Smooth muscle cell (in vitro differentiated cells): ENCODE measurements at regions not wholly inside any gene's neighbourhood (a gene's known extent, or its start where the extent isn't known, plus 50 kb on each side); places are given as distances from the start of the nearest gene placed in this dataset.
"Not testable (repeated sequence)": the region's sequence is repeated elsewhere in the genome, so short reads cannot be mapped to it uniquely, and the experiment has no call there.

Source experiments
- DNase-seq: peaks from one replicate; lab custom pipeline; 2025; ENCODE audit not compliant: unreplicated experiment; lab: John Stamatoyannopoulos, UW
- H2AFZ ChIP-seq: fragments of 200-600 bp; sonication (generic); 2 replicates; pipeline ENCODE4 v1.6.0; 2016; ENCODE audit warnings: antibody characterized with exemption, low read depth, mild to moderate bottlenecking
- H3F3A ChIP-seq: fragments of 200-600 bp; sonication (generic); 2 replicates; pipeline ENCODE4 v1.6.0; 2017; ENCODE audit warnings: antibody characterized with exemption, low read depth
- H3K27ac ChIP-seq: fragments of 200-600 bp; sonication (generic); 2 replicates; pipeline ENCODE4 v1.5.1; 2016; ENCODE audit warnings: low read depth, mild to moderate bottlenecking
- H3K27me3 ChIP-seq: fragments of 200-600 bp; sonication (generic); 2 replicates; pipeline ENCODE4 v1.6.1; 2016; ENCODE audit warnings: low read depth, mild to moderate bottlenecking
- H3K36me3 ChIP-seq: fragments of 200-600 bp; sonication (generic); 2 replicates; pipeline ENCODE4 v1.5.1; 2016; ENCODE audit warnings: low read depth
- H3K4me1 ChIP-seq: fragments of 200-600 bp; sonication (generic); 2 replicates; pipeline ENCODE4 v1.5.1; 2016; ENCODE audit warnings: low read depth
- H3K4me2 ChIP-seq: fragments of 200-600 bp; sonication (generic); 2 replicates; pipeline ENCODE4 v1.6.0; 2016; ENCODE audit warnings: mild to moderate bottlenecking
- H3K4me3 ChIP-seq: fragments of 200-600 bp; sonication (generic); 2 replicates; pipeline ENCODE4 v1.5.1; 2016; ENCODE audit warnings: mild to moderate bottlenecking
- H3K79me2 ChIP-seq: fragments of 200-600 bp; sonication (generic); 2 replicates; pipeline ENCODE4 v1.6.0; 2016; ENCODE audit warnings: low read depth, mild to moderate bottlenecking
- H3K9ac ChIP-seq: fragments of 200-600 bp; sonication (generic); 2 replicates; pipeline ENCODE4 v1.6.0; 2016; ENCODE audit warnings: low read depth
- H3K9me3 ChIP-seq: fragments of 200-600 bp; sonication (generic); replicated peaks from 2 replicates; pipeline ENCODE4 v1.5.1; 2016; ENCODE audit warnings: low read depth
- H4K20me1 ChIP-seq: fragments of 200-600 bp; sonication (generic); 2 replicates; pipeline ENCODE4 v1.6.0; 2016; ENCODE audit warnings: low read depth
- CTCF ChIP-seq: fragments of 200-600 bp; sonication (generic); IDR thresholded peaks from 2 replicates; pipeline ENCODE4 v1.5.1; 2017; ENCODE audit warnings: borderline replicate concordance, mild to moderate bottlenecking, antibody characterized with exemption; ENCODE audit not compliant: insufficient read depth, poor library complexity, severe bottlenecking
- WGBS: methylation state at CpG from one replicate; pipeline ENCODE4 v1.1.7; 2016; ENCODE audit warnings: low lambda C conversion rate; 5-methylcytosine and 5-hydroxymethylcytosine counted together

- DNase-seq, result no peak
- H3K9ac ChIP-seq, result no peak overlapping the region
- no peaks in the 10 kb centered on the region for H3K9me3 ChIP-seq
- no peak overlapping the region for H3K4me3 ChIP-seq
- H3K79me2 ChIP-seq, result no peaks in the 10 kb centered on the region
- no peaks in the 10 kb centered on the region for H3K27me3 ChIP-seq
- peaks cover 4% of the 10 kb centered on the region for H3K4me1 ChIP-seq
- H3K4me2 ChIP-seq, result no peak overlapping the region
- 87% methylated on average over 7 of the region's 7 CpGs for WGBS
- H2AFZ ChIP-seq, result no peak overlapping the region
- H4K20me1 ChIP-seq, result no peaks in the 10 kb centered on the region
- TF ChIP-seq CTCF, result no peak
- H3F3A ChIP-seq, result peaks cover 7% of the 10 kb centered on the region
- H3K36me3 ChIP-seq, result no peaks in the 10 kb centered on the region
- peak overlapping the region; percentile 71 for H3K27ac ChIP-seq
Measured at GRCh38 chr3:127073941-127074820, 91.3 kb downstream of the PLXNA1 start.

GRCh38 chr3:127074900-127075360, 92.0 kb downstream of the PLXNA1 start:
- Histone ChIP-seq H3K9ac (no peak overlapping the region), H3K9me3 (no peaks in the 10 kb centered on the region), H3K4me1 (peaks cover 4% of the 10 kb centered on the region), H4K20me1 (no peaks in the 10 kb centered on the region), H3K27ac (peak overlapping the region; percentile 71), H2AFZ (peak overlapping the region; percentile 18), H3F3A (peaks cover 7% of the 10 kb centered on the region), H3K36me3 (no peaks in the 10 kb centered on the region), H3K27me3 (no peaks in the 10 kb centered on the region), H3K4me3 (no peak overlapping the region), H3K4me2 (no peak overlapping the region), H3K79me2 (no peaks in the 10 kb centered on the region)
- 88% methylated on average over 4 of the region's 4 CpGs for WGBS
- TF ChIP-seq CTCF, result no peak
- no peak for DNase-seq

- H3K4me2 ChIP-seq, H3F3A ChIP-seq, H3K27me3 ChIP-seq, H3K27ac ChIP-seq, H3K4me3 ChIP-seq, H3K9me3 ChIP-seq, H3K79me2 ChIP-seq, H2AFZ ChIP-seq, H3K9ac ChIP-seq, H3K4me1 ChIP-seq, DNase-seq, H4K20me1 ChIP-seq, H3K36me3 ChIP-seq: not testable (repeated sequence)
- 93% methylated on average over 34 of the region's 34 CpGs for WGBS
Measured at GRCh38 chr3:127076166-127076992, 93.5 kb downstream of the PLXNA1 start.

- Histone ChIP-seq H3F3A (peaks cover 7% of the 10 kb centered on the region), H3K27ac (no peak overlapping the region), H2AFZ (no peak overlapping the region), H3K4me2 (no peak overlapping the region), H3K79me2 (no peaks in the 10 kb centered on the region), H3K9me3 (no peaks in the 10 kb centered on the region), H3K4me3 (no peak overlapping the region), H3K4me1 (peaks cover 4% of the 10 kb centered on the region), H3K27me3 (no peaks in the 10 kb centered on the region), H4K20me1 (no peaks in the 10 kb centered on the region), H3K36me3 (no peaks in the 10 kb centered on the region), H3K9ac (no peak overlapping the region)
- 72% methylated on average over 10 of the region's 10 CpGs for WGBS
- DNase-seq, result no peak
- TF ChIP-seq CTCF, result no peak
Measured at GRCh38 chr3:127077068-127077467, 94.2 kb downstream of the PLXNA1 start.
